DMS114 treated with DMSO at 0.1 percent for 48 hours (cell line): ENCODE measurements at regions not wholly inside any gene's neighbourhood (a gene's known extent, or its start where the extent isn't known, plus 50 kb on each side); places are given as distances from the start of the nearest gene placed in this dataset.
"Not testable (repeated sequence)": the region's sequence is repeated elsewhere in the genome, so short reads cannot be mapped to it uniquely, and the experiment has no call there.

Experiments used
- DNase-seq: peaks from one replicate; lab custom pipeline; 2025; ENCODE audit not compliant: unreplicated experiment; lab: John Stamatoyannopoulos, UW

DNA sequence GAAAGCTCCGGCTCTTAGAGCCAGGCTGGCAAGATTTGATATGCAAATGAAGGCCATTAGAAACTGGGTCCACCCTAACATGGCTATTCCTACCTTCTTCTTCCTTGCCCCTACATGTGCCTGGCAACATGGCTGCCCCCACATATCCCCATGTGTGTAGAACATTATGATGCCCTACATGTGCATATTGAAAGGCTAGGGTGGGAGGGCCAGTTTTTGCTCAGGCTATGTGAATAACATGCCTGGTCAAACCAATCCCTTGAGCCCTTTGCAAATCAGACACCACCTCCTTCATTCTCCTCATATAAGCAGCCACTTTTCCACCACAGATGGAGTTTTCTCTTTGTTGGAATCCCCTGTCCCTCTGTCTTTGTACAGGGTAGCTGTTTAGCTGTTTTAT lies 303.4 kb downstream of the RPIA start:
- not testable (repeated sequence) for DNase-seq

DNA sequence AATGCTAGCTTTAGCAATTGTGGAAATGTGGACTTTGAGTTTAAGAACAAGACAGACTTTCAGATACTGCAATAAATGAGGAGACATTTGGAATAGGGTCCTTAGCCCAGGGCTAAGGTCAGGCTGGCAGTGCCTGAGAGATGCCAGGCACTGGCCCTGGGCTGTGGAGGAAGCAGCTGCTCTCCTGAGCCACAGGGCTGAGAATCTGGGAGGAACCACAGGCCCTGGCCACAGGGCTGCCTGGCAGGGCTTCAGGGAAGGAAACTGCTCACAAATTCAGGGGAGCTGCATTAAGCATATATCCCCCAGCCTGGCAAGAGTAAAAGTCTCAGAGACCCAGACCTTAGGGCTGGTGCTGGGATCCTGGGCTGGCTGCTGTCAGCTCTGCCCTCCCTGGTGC lies 305.1 kb downstream of the RPIA start:
- DNase-seq = not testable (repeated sequence)

DNA sequence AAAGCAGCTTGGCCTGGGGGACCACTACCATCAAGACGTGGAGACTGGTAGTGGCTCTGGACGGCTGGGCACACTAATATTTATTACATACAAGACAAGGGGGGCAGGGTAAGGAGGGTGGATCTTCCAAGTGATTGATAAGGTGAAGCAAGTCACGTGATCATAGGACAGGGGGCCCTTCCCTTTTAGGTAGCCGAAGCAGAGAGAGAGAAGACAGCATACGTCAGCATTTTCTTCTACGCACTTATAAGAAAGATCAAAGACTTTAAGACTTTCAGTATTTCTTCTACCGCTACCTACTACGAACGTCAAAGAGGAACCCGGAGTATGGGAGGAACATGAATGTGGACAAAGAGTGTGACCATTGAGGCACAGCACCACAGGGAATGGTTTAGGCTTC lies 307.9 kb downstream of the RPIA start:
- DNase-seq = no peak

DNA sequence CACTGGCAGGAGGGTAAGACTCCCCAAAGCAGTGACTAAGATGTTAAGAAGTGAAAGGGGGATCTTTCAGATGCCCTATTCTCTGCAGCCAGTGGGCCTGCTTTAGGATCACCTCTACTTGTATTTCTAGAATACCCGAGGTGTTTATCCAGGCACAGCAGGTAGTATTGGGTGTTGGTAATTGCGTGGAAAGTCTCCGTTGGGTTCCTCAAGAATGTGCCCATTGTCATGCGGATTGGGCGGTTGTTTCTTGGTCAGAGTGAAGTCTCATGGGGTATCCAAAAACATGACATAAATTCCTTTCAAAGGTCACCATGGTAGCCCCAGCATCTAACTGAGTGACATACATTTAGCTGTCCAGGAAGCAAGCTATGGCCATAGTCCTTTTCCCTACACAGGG lies 308.8 kb downstream of the RPIA start:
- no peak for DNase-seq

DNA sequence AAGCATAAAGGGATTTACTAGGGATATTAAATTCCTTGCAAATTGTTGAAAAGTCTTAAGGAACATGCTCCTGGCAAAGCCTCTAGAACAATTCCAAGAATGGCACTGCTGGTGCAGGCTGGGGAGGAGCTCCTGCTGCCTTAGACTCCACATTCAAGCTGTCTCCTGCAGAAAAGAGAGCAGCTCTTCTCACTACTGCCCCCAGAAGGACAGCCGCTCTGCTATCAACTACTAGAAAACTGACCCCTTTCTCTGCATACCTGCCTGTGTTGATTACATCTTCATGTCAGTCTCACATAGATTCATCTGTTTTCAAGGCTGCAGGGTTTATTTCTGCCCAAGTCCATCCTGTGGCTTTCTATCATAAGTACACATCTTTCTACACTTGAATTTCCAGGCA lies 312.8 kb downstream of the RPIA start:
- DNase-seq = not testable (repeated sequence)

DNA sequence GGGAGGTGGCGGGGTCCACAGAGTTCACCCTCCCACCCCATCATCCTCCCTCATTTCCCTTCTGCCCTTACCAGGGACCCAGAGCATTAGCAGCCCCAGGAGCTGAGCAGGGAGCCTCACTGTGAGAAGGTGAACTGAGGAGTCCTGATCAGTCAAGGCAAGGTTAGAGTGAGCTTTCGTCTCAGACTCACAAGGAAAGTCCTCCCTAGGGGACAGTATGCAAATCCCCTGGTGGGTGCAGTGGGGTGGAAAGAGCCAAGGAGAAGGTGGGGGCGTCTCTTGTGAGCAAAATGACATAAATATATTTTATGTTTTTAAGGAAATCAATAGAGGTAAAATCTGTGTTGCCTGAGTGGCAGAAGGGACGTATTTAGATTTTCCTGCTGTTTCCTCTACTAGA lies 329.1 kb downstream of the RPIA start:
- DNase-seq = not testable (repeated sequence)

DNA sequence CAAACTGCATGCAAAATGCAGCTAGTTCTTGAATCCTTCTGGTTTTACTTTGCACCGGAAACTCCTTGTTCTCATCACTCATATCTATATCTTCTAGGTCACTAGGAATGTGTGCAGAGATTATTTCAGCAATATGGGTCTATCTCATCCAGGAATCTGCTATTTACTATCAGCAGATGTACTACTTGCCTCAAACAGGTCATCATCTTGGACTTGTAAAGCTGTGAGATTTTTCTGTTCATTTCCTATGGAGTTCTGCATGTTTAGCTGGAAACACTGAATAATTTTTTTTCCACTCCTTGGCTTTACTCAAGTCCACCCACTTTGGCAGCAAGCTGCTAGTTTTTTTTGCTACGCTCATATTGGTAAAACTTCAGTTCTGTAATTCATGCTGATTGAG lies 334.8 kb downstream of the RPIA start:
- not testable (repeated sequence) for DNase-seq

DNA sequence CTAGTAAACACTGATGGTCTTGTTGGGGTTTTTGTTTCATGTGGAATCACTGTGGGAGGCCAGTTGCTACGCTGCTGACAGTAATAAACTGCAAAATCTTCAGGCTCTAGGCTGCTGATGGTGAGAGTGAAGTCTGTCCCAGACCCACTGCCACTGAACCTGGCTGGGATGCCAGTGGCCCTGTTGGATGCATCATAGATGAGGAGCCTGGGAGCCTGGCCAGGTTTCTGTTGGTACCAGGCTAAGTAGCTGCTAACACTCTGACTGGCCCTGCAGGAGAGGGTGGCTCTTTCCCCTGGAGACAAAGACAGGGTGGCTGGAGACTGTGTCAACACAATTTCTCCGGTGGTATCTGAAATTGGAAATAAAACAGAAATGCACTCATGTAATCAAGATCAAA lies 335.6 kb downstream of the RPIA start:
- not testable (repeated sequence) for DNase-seq

DNA sequence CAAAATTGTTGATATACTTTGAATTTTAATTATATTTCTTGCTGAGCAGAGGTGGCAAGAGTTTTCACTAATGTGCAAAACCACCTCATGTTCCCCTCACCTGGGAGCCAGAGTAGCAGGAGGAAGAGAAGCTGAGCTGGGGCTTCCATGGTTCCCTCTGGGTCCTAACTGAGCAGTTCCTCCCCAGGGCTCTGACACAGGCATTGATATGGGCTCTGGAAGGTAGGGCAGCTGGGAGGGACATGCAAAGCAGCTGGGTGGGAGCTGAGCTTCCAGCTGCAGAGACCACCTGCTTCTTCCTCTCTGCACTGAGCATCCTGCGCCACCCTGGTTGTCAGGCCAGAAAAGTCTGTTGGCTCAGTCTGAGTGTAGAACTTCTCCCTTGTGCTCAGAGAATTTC lies 336.1 kb downstream of the RPIA start:
- not testable (repeated sequence) for DNase-seq

DNA sequence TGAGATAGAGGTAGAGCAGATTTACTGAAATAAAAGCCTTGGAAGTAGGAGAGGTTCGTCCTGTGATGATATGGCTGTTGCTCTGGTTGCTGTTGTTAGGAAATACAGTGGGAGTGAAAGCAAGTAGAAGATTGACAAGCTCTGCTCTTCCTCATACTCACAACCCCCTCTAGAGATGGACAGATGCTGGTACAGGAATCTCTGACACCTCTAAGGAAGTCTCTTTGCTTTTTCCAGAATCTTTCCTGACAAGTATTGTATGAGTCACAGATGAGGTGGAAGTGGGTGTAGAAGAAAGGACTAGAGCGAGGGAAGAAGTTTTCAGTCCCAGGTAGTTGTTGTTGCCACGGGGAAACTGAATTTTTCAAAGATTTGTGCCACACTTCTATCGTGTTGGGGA lies 337.8 kb downstream of the RPIA start:
- DNase-seq = not testable (repeated sequence)

DNA sequence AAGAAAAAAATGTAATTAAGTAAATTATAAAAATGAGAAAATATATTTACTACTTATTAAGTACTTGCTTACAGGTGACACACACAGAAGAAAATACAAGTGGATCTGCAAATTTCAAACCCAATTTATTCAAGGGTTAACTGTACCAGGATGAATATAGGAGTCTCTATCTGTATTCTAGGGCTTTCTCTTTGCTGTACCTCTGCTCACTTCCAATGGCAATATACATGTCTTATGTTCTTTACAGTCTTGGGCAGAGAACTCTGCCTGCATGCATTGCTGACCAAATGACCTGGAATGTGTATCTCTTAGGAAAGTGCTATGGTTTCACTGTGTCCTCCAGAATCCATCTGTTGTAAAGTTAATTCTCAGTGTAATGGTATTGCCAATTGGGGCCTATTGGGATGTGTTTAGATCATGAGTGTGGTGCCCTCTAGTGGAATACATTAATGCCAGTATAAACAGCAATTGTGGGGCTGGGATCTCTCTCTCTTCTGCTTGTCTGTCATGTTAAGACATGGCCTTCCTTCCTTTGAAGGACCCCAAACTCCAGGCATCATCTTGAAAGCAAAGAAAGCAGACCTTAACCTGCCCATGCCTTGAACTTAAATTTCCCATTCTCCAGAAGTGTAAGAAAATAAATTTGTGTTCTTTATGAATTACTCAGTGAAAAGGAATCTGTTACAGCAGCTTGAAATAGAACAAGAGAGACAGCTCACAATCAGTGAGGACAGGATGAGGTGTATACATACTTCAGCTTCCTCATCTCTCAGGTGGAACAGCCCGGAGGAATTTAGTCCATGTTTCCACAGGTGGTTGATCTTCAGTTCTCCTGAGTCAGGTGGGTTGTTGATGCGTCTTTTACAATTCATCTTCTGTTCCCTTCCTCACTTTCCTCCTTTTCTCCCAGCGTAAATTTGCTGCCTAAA lies 356.9 kb downstream of the RPIA start:
- DNase-seq = peak; percentile 73

DNA sequence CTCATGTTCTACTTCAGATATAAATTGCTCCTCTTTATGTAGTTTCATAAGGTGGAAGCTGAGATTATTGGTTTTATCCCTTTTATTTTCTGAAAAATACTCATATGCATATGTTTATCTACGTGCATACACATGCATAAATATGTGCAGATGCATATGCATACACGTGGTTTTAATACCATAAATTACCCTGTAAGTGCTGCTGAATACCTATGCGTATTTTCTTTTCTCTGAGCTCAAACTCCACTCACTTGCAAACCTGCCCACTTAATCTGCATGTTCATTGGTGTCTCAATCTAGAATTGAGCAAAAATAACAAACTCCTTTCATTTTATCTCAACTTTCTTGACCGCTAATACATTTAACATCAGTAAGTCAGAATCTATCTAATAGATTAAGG lies 367.1 kb downstream of the RPIA start:
- DNase-seq = not testable (repeated sequence)

DNA sequence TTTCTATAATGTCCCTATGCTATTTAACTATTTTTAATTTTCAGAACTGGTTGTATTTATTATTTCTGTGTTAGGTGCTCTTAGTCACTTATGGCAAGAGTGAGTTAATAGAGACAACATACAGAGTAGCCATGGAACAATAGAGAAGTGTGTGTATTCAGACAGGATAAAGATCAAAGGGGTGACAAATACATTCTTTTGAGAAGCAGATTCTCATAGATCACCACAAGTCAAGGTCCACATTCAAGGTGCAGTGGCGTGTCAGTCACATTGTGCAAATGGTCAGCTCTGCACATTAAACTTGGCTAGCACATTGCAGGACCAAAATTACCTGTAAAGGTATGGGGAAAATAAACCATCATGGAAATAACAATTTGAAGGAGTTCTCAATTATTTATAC lies 369.7 kb downstream of the RPIA start:
- DNase-seq = not testable (repeated sequence)

DNA sequence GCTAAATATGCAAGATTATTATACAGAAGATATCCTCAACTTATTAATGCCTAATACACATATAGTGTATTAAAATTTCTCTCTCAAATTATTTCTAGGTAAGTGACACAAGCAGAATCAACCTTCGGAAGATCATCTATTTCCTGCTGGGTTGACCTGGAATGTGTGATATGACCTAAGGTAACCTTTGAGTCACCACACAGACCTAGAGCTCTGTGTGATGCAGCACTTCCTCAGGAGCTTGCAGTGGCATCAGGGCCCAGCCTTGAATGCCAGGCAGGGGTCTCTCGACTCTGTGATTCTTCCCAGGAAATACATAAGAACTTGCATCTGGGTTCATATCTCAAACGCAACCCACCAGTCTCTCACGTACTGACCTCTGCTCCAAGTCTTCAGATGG lies 385.3 kb downstream of the RPIA start:
- DNase-seq = not testable (repeated sequence)

DNA sequence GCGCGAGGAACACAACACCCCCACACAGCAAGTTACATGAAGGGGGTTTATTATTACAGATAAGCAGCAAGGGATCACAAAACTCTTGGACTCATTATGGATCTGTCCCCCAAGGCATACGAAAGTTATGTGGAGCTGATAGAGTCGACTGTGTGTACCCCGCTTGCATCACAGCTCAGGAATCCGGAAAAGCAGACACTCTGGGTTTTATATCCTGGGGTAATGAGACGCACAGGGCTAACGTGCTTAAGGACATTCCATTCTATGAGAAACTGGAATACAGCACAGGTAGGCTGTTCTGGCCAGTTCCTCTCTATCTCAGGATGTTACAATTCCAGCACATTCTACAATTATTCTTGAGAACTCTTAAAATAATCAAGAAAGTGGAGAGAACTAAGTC lies 401.4 kb downstream of the RPIA start:
- not testable (repeated sequence) for DNase-seq

DNA sequence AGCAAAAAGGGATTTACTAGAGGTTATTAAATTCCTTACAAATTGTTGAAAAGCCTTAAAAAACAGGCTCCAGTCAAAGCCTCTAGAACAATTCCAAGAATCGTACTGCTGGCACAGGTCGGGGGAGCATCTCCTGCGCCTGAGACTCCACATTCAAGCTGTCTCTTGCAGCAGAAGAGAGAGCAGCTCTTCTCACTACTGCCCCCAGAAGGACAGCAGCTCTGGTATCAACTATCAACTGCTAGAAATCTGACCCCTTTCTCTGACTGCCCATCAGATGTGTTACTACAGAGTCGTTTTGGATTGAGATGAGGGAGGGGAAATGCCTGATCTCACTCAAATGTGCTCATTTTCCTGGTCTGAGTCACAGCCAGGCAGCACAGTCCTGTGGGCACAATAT lies 403.6 kb downstream of the RPIA start:
- DNase-seq = not testable (repeated sequence)

DNA sequence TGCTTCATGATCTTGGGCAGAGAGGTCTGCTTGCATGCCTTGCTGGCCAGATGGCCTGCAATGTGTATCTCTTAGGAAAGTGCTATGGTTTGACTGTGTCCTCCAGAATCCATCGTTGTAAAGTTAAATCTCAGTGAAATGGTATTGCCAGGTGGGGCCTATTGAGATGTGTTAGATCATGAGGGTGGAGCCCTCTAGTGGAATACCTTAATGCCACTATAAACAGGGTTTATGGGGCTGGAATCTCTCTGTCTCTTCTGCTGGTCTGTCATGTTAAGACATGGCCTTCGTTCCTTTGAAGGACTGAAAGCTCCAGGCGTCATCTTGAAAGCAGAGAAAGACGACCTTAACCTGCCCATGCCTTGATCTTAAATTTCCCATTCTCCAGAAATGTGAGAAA lies 411.1 kb downstream of the RPIA start:
- not testable (repeated sequence) for DNase-seq

DNA sequence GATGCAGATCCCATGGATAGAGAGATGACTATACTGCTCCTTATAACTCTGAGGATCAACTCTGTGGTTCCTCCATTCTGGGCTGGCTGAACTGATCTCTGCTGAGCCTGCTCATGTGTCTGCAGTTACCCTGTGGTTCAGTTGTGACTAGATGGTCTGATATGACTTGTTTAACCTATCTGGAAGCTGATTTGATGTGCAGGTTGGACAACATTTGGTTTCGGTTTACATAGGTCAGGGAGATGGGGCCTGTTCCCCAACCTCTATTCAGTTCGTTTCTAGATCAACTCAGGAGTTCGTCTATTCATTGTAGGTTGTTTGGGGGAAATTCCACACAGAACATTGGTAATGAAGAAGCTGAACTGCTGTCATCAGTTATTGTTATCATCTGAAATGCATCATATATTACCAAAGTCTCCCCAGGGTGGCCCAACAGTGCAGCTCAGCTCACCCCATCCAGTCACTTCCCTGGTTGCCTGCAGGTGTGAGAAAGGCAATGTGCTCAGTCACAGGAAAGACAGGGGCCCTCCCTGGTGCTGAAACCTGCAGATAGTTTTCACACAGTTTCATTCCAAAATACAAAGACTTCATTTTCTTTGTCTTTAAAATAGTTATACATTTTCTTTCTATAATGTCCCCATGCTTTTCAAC lies 415.0 kb downstream of the RPIA start:
- not testable (repeated sequence) for DNase-seq

DNA sequence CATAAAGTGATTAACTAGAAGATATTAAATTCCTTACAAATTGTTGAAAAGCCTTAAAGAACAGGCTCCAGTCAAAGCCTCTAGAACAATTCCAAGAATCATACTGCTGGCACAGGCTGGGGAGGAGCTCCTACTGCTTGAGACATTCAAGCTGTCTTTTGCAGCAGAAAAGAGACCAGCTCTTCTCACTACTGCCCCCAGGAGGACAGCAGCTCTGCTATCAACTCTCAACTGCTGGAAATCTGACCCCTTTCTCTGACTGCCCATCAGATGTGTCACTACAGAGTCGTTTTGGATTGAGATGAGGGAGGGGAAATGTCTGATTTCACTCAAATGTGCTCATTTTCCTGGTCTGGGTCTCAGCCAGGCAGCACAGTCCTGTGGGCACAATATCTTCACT lies 421.0 kb downstream of the RPIA start:
- DNase-seq = not testable (repeated sequence)

DNA sequence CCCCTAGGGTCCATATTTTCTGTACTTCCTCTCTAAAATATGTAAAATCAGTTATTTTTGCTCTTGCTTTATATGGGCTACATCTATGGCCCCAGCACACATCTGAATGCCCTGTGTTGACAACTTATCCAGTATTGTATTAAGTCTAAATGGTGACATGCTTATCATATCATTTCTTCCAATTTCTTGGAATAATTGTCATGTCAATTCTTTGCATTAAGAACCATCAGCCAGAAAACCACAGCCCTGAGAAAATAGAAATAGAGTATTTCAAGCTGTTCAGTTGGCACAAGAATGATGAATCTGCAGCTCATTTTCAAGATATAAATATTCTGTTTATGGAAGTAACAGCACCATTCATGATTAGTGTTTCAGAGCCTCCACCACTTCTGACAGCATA lies 421.8 kb downstream of the RPIA start:
- DNase-seq = not testable (repeated sequence)

DNA sequence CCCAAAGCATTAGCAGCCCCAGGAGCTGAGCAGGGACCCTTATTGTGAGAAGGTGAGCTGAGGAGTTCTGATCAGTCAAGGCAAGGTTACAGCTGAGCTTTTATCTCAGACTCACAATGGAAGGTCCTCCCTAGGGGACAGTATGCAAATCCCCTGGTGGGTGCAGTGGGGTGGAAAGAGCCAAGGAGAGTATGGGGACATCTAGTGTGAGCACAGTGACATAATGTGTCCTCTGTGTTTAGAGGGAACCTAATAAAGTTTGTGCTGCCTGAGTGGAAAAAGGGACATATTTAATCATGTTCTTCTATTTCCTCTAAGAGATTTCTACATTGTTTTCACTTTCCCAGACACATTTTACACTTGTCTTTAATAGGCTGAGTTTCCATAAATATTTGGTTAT lies 438.0 kb downstream of the RPIA start:
- DNase-seq = not testable (repeated sequence)

DNA sequence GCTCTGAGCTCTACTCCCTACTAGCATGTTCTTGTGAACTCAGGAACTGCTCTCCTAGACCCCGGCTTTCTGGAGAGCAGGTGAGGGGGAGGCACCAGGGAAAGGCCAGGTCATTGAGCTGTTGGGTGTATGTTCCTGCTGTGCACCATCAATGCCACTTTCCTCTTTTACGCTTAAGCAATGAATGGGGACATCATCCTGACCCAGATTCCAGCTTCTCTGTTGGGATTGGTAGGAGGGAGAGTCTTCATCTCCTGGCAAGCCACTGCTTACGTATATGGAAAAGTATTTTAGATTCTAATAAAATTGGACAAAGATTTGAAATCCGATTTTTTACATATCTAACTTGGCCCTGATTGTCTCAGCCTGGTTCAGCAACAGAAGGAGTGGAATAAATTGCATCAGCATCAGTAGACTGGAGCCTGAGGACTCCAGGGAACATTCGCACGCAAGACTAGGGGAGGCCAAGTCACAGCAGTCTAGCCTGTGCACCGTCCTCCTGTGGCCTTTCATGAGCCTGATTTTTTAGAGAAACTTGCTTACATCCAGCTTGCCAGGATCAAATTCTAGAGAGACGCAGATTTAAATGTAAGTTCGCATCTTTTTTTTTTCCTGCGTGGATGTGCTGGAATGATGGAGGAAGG lies 439.3 kb downstream of the RPIA start:
- DNase-seq = not testable (repeated sequence)
